Lung (tissue), 11 donors: ENCODE measurements at regions not wholly inside any gene's neighbourhood (a gene's known extent, or its start where the extent isn't known, plus 50 kb on each side); places are given as distances from the start of the nearest gene placed in this dataset.

Experiments used
- ATAC-seq: fragments of 200-7000 bp; cut with Tn5 transposase; one replicate; pipeline ENCODE4 v1.9.1; 2020; ENCODE audit warnings: moderate number of reproducible peaks; ENCODE audit not compliant: insufficient read depth, low FRiP score
- DNase-seq, 3 donors: peaks; one replicate each; pipeline ENCODE4 v3.0.0-alpha.2; 2013 to 2017
- H3K27ac ChIP-seq, 2 donors: one replicate each; pipeline ENCODE4 v1.5.1; 2013; ENCODE audit warnings: mild to moderate bottlenecking in 2 of 2, moderate library complexity in 2 of 2, control low read depth in 1 of 2, inconsistent platforms in 1 of 2, low read depth in 1 of 2, low read length in 1 of 2
- H3K27me3 ChIP-seq, 3 donors: one replicate each; pipeline ENCODE4 v1.5.1; 2013; ENCODE audit warnings: low read length in 2 of 3; ENCODE audit not compliant: control insufficient read depth in 3 of 3, insufficient read depth in 3 of 3
- H3K36me3 ChIP-seq, 4 donors: one replicate each; pipeline ENCODE4 v1.5.1; 2013; ENCODE audit warnings: low read length in 4 of 4, mild to moderate bottlenecking in 1 of 4, moderate library complexity in 1 of 4; ENCODE audit not compliant: control insufficient read depth in 4 of 4, insufficient read depth in 4 of 4
- H3K4me1 ChIP-seq, 5 donors: one replicate each; pipeline ENCODE4 v1.5.1; 2013; ENCODE audit warnings: low read length in 5 of 5, mild to moderate bottlenecking in 2 of 5, moderate library complexity in 1 of 5; ENCODE audit not compliant: control insufficient read depth in 5 of 5, insufficient read depth in 5 of 5
- H3K4me3 ChIP-seq: one replicate; pipeline ENCODE4 v1.5.1; 2013; ENCODE audit warnings: mild to moderate bottlenecking, control low read depth, moderate library complexity
- H3K9ac ChIP-seq, 2 donors: one replicate each; pipeline ENCODE4 v1.5.1; 2013; ENCODE audit warnings: low read length in 2 of 2, control low read depth in 1 of 2; ENCODE audit not compliant: insufficient read depth in 1 of 2
- H3K9me3 ChIP-seq, 4 donors: one replicate each; pipeline ENCODE4 v1.5.1; 2013; ENCODE audit warnings: low read length in 3 of 4, mild to moderate bottlenecking in 1 of 4, moderate library complexity in 1 of 4; ENCODE audit not compliant: control insufficient read depth in 4 of 4, insufficient read depth in 3 of 4
- WGBS, 2 donors: extraction: QIAGEN DNeasy Blood & Tissue Kit; methylation state at CpG; one replicate each; pipeline ENCODE4 v1.1.7; 2013; 5-methylcytosine and 5-hydroxymethylcytosine counted together
- TF ChIP-seq, protein P1 (sequence below): IDR thresholded peaks from 2 replicates; pipeline ENCODE4 v1.5.1; 2012; ENCODE audit warnings: mild to moderate bottlenecking; ENCODE audit errors: control extremely low read depth, extremely low read depth
- donor health status: control.
- donor health status: control.
- donor health status: Bipolar disorder and iron deficiency.
- donor health status: healthy.
- donor health status: DM: yes; HTN: yes; CAD: no.

DNA sequence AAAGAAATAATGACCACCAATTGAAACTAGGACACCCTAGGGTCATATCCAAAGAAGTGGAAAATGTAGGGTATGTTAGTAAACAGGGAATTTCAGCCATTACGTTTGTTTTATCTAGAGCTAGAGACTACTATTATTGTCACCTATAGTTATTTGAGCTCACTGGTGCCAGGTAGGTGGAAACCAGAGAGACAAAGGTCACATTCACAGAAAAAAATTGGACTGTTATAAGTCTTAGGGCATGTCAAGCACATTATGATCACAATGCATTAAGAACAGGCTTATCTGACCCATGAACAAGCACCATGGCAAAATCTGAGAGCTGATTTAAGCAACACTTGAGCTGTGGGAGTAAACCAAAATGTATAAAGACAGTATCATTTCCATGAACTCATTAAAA is 530.1 kb upstream of the CITED2 start:
- H3K27ac ChIP-seq, result no peak overlapping the region
- TF ChIP-seq, protein P1, sequence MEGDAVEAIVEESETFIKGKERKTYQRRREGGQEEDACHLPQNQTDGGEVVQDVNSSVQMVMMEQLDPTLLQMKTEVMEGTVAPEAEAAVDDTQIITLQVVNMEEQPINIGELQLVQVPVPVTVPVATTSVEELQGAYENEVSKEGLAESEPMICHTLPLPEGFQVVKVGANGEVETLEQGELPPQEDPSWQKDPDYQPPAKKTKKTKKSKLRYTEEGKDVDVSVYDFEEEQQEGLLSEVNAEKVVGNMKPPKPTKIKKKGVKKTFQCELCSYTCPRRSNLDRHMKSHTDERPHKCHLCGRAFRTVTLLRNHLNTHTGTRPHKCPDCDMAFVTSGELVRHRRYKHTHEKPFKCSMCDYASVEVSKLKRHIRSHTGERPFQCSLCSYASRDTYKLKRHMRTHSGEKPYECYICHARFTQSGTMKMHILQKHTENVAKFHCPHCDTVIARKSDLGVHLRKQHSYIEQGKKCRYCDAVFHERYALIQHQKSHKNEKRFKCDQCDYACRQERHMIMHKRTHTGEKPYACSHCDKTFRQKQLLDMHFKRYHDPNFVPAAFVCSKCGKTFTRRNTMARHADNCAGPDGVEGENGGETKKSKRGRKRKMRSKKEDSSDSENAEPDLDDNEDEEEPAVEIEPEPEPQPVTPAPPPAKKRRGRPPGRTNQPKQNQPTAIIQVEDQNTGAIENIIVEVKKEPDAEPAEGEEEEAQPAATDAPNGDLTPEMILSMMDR, result no peak
- no peaks in the 10 kb centered on the region for H3K9me3 ChIP-seq
- no peak for DNase-seq
- peaks cover 0 to 6% (median 0%) of the 10 kb centered on the region in 5 donors for H3K4me1 ChIP-seq
- no peak for ATAC-seq
- 92 to 97% methylated on average over 1 of the region's 1 CpG for WGBS, 2 donors
- H3K4me3 ChIP-seq, result no peak overlapping the region
- H3K36me3 ChIP-seq, result no peaks in the 10 kb centered on the region
- H3K27me3 ChIP-seq, result no peaks in the 10 kb centered on the region
- H3K9ac ChIP-seq, result no peak overlapping the region

DNA sequence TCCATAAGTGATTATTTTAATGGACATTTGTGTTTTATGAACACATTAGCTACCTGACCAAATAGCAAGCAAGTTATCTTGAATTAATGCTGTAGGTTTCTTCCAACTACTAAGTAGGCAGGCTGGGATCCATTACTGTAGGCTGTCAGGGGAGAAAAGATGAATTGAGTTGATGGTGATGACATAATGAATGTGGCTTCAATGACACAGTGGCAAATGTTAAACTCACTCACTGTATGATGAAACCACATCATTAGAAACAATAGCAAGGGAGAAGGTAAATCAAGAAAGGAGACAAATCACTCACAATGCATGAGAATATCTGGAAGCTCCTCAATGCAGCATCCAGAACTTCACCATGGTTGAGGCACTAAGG is 529.7 kb upstream of the CITED2 start:
- Histone ChIP-seq H3K4me3 (no peak overlapping the region), H3K36me3 (no peaks in the 10 kb centered on the region), H3K9me3 (no peaks in the 10 kb centered on the region), H3K9ac (no peak overlapping the region), H3K4me1 (peaks cover 0 to 6% (median 0%) of the 10 kb centered on the region in 5 donors), H3K27me3 (no peaks in the 10 kb centered on the region), H3K27ac (no peak overlapping the region)
- TF ChIP-seq, protein P1, result no peak
- DNase-seq (no peak), ATAC-seq (no peak)

DNA sequence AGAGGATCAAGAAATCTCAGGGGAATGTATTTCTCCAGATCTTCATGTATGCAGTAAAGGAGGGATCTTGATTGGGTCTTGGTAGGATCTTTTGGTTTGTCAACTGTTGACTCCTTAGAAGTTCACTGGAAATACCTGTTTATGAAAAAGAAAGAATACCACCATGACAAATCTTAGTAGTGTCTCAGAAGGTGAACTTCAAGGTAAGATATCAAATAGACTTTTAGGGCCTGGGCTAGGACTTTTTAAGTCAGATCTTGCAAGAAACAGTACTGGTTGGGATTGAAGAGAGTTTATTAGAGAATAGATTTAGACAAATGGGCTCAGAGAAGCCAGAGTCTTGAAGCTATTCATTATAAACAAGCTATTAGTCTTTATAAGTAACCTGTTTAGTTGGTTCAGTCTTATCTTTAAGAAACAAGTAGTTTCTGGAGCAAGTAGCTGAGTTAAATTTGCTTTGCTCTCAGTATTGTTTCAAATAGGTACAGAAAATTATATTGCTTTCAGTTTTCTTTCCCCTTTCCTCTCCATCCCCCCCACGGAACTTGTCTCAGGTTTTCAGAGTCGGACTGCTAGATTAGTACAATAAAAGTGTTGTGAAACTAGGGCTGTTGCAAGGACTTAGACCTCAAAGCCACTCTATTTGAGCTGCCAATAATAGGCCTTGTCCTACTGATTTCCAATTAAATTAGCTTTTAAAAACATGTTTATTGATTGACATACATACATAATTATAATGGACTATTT is 529.1 kb upstream of the CITED2 start:
- 34 to 54% methylated on average over 2 of the region's 2 CpGs for WGBS, 2 donors
- no peak for ATAC-seq
- no peak overlapping the region for H3K9ac ChIP-seq

More for the DNA sequence above, 529.1 kb upstream of the CITED2 start:
- Histone ChIP-seq H3K36me3 (no peaks in the 10 kb centered on the region), H3K9me3 (no peaks in the 10 kb centered on the region), H3K4me1 (peaks cover 0 to 6% (median 0%) of the 10 kb centered on the region in 5 donors), H3K27me3 (no peaks in the 10 kb centered on the region), H3K27ac (no peak overlapping the region), H3K4me3 (no peak overlapping the region)
- DNase-seq, result no peak
- TF ChIP-seq, protein P1, result no peak
